Osteocyte (in vitro differentiated cells): ENCODE measurements at regions not wholly inside any gene's neighbourhood (a gene's known extent, or its start where the extent isn't known, plus 50 kb on each side); places are given as distances from the start of the nearest gene placed in this dataset.

Source experiments
- DNase-seq: peaks from one replicate; pipeline ENCODE4 v3.0.0; 2021; ENCODE audit warnings: mixed read lengths; ENCODE audit not compliant: unreplicated experiment; ENCODE audit errors: extremely low spot score
- H3K27ac Mint-ChIP-seq: one replicate; pipeline ENCODE4 v1.8.0; 2021; ENCODE audit warnings: mild to moderate bottlenecking, mixed read lengths; ENCODE audit not compliant: unreplicated experiment
- H3K27me3 Mint-ChIP-seq: one replicate; pipeline ENCODE4 v1.8.0; 2021; ENCODE audit warnings: mixed read lengths; ENCODE audit not compliant: unreplicated experiment
- H3K36me3 Mint-ChIP-seq: one replicate; pipeline ENCODE4 v1.8.0; 2021; ENCODE audit warnings: mixed read lengths; ENCODE audit not compliant: unreplicated experiment
- H3K4me1 Mint-ChIP-seq: one replicate; pipeline ENCODE4 v1.8.0; 2021; ENCODE audit warnings: mixed read lengths; ENCODE audit not compliant: unreplicated experiment
- H3K4me3 Mint-ChIP-seq: one replicate; pipeline ENCODE4 v1.8.0; 2021; ENCODE audit warnings: mild to moderate bottlenecking, moderate library complexity, mixed read lengths; ENCODE audit not compliant: unreplicated experiment
- H3K9me3 Mint-ChIP-seq: one replicate; pipeline ENCODE4 v1.8.0; 2021; ENCODE audit warnings: mixed read lengths; ENCODE audit not compliant: unreplicated experiment
- TF ChIP-seq, protein P1 (sequence below): fragments of 200-600 bp; sonication (generic); IDR thresholded peaks from 2 replicates; pipeline ENCODE4 v1.5.0; 2021; ENCODE audit warnings: antibody characterized with exemption, mild to moderate bottlenecking, moderate library complexity

DNA sequence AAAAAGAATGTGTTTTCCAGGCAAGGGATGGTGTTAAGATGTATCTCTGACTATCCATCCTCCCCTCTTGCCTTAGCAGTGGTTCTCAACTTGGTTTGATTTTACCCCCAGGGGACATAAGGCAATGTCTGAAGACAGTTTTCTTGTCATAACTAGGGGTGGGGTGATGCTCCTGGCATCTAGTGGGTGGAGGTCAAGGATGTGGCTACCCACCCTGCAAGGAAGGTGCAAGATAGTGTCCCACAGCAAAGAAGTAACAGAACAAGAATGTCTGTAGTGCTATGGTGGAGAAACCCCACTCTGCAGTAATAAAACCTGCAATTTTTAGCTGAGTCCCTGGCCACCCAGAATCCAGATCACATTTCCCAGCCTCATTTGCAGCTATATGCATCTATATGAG lies 81.2 kb upstream of the TBL1X start:
- DNase-seq, result no peak
- TF ChIP-seq, protein P1, sequence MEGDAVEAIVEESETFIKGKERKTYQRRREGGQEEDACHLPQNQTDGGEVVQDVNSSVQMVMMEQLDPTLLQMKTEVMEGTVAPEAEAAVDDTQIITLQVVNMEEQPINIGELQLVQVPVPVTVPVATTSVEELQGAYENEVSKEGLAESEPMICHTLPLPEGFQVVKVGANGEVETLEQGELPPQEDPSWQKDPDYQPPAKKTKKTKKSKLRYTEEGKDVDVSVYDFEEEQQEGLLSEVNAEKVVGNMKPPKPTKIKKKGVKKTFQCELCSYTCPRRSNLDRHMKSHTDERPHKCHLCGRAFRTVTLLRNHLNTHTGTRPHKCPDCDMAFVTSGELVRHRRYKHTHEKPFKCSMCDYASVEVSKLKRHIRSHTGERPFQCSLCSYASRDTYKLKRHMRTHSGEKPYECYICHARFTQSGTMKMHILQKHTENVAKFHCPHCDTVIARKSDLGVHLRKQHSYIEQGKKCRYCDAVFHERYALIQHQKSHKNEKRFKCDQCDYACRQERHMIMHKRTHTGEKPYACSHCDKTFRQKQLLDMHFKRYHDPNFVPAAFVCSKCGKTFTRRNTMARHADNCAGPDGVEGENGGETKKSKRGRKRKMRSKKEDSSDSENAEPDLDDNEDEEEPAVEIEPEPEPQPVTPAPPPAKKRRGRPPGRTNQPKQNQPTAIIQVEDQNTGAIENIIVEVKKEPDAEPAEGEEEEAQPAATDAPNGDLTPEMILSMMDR, result no peak
- Mint-ChIP-seq H3K36me3 (no peaks in the 10 kb centered on the region), H3K27ac (no peak overlapping the region), H3K9me3 (peaks cover 1% of the 10 kb centered on the region), H3K4me1 (no peaks in the 10 kb centered on the region), H3K27me3 (no peaks in the 10 kb centered on the region), H3K4me3 (no peak overlapping the region)

DNA sequence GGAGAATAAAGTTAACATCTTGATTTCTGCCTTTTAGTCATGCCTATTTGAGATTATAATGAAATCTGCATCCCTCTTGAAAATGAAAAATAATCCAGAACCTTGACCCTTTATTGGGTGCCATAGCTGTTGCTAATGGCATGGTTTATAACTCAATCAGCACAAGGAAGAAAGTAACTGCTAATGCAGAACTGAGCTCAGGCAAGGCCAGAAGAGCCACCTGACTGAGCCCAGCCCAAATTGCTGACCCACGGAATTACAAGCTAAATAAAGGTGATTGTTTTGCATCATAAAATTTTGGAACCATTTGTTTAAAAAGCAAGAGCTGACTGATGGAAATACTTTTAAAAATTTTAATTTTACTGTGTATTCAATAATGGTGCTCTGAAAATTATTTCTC lies 76.4 kb upstream of the TBL1X start:
- peaks cover 6% of the 10 kb centered on the region for H3K9me3 Mint-ChIP-seq
- H3K27ac Mint-ChIP-seq, result no peak overlapping the region
- H3K4me1 Mint-ChIP-seq, result no peaks in the 10 kb centered on the region
- no peaks in the 10 kb centered on the region for H3K27me3 Mint-ChIP-seq
- no peak overlapping the region for H3K4me3 Mint-ChIP-seq
- TF ChIP-seq, protein P1, result no peak
- no peak for DNase-seq
- no peaks in the 10 kb centered on the region for H3K36me3 Mint-ChIP-seq

DNA sequence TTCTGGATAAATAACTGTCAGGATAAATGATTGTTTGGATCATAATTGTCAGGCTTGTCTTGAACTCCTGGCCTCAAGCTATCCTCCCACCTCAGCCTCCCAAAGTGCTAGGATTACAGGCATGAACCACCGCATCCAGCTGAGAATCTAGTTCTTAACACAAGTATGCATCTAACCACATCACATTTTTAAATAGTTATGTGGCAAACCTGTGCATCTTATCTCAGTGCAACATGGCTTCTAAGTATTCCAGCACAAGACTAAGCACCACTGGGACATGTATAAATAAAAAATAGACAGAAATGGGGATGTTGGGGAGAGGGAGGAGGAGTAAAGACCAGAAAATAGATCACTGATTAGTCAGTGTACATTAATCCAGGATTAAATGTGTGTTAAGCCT lies 74.7 kb upstream of the TBL1X start:
- no peak for DNase-seq
- TF ChIP-seq, protein P1, result no peak
- no peaks in the 10 kb centered on the region for H3K27me3 Mint-ChIP-seq

DNA sequence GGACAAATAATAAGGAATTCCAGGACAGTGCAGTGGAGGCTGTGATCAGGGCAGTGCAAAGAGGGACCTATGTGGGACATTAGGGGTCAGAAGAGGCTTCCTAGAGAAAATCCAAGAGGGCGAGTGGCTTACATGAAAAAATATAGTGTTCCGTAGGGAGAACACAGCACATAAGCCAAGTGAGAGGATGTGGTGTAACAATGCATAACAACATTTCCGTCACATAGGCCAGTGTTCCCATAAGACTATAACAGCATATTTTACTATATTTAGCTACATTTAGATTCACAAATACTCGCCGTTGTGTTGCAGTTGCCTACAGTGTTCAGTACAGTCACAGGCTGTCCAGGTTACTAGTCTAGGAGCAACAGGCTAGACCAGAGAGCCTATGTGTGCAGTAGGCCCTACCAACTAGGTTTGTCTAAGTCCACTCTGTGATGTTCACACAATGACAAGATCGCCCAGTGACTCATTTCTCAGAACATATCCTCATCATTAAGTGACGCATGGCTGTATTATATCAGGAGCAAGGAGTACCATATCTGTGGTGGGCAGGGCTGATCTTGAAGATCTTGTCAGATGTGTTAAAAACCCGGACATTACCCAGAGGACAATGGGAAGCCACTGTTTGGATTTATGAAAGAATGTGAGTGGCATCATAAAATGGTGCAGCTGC lies 74.0 kb upstream of the TBL1X start:
- TF ChIP-seq, protein P1, result no peak
- no peaks in the 10 kb centered on the region for H3K36me3 Mint-ChIP-seq
- H3K9me3 Mint-ChIP-seq, result peaks cover 6% of the 10 kb centered on the region
- no peaks in the 10 kb centered on the region for H3K27me3 Mint-ChIP-seq
- H3K4me3 Mint-ChIP-seq, result no peak overlapping the region
- H3K27ac Mint-ChIP-seq, result no peak overlapping the region
- peaks cover 4% of the 10 kb centered on the region for H3K4me1 Mint-ChIP-seq
- no peak for DNase-seq

More for the DNA sequence above, 74.7 kb upstream of the TBL1X start:
- H3K4me3 Mint-ChIP-seq, result no peak overlapping the region
- H3K36me3 Mint-ChIP-seq, result no peaks in the 10 kb centered on the region
- no peak overlapping the region for H3K27ac Mint-ChIP-seq
- peaks cover 4% of the 10 kb centered on the region for H3K4me1 Mint-ChIP-seq
- H3K9me3 Mint-ChIP-seq, result peaks cover 6% of the 10 kb centered on the region

DNA sequence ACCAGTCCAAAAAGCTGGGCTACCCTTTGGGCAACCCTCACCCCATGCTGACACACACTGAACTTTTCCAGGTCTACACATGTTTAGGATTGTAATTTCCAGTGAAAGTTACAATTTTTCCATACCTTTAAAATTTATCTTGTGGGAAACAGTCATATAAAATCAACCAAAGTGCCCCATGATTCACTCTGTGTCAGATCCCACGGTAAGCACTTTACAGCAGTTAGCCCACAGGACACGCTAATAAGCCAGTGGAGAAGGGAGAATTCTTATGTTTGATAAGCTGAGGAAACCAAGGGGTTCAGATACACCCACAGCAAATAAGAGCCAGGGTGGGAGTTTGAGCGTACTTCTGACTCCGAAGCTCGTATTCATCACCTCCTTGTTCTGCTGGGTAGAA lies 72.4 kb upstream of the TBL1X start:
- Mint-ChIP-seq H3K27me3 (no peaks in the 10 kb centered on the region), H3K4me3 (no peak overlapping the region), H3K4me1 (peaks cover 12% of the 10 kb centered on the region), H3K9me3 (peaks cover 6% of the 10 kb centered on the region), H3K27ac (no peak overlapping the region), H3K36me3 (no peaks in the 10 kb centered on the region)
- DNase-seq, result no peak
- TF ChIP-seq, protein P1, result no peak
